Aorta (tissue), 5 donors: ENCODE measurements at regions not wholly inside any gene's neighbourhood (a gene's known extent, or its start where the extent isn't known, plus 50 kb on each side); places are given as distances from the start of the nearest gene placed in this dataset.

Source experiments
- ATAC-seq: fragments of 200-7000 bp; cut with Tn5 transposase; one replicate; pipeline ENCODE4 v1.9.1; 2022; ENCODE audit warnings: moderate library complexity; ENCODE audit not compliant: low FRiP score
- DNase-seq, 2 donors: peaks; one replicate each; pipeline ENCODE4 v3.0.0-alpha.2; 2020
- H3K27ac ChIP-seq, 2 donors: one replicate each; pipeline ENCODE4 v1.5.1; 2013; ENCODE audit warnings: low read length in 2 of 2, mild to moderate bottlenecking in 2 of 2, moderate library complexity in 2 of 2, control low read depth in 1 of 2, inconsistent platforms in 1 of 2, low read depth in 1 of 2
- H3K27me3 ChIP-seq, 2 donors: one replicate each; pipeline ENCODE4 v1.6.1; 2013; ENCODE audit warnings: control low read depth in 1 of 2, low read length in 1 of 2, mild to moderate bottlenecking in 1 of 2, moderate library complexity in 1 of 2; ENCODE audit not compliant: insufficient read depth in 2 of 2, control insufficient read depth in 1 of 2
- H3K36me3 ChIP-seq, 2 donors: one replicate each; pipeline ENCODE4 v1.6.1; 2013; ENCODE audit warnings: control low read depth in 1 of 2, low read length in 1 of 2, mild to moderate bottlenecking in 1 of 2; ENCODE audit not compliant: insufficient read depth in 2 of 2, control insufficient read depth in 1 of 2
- H3K4me1 ChIP-seq, 2 donors: one replicate each; pipeline ENCODE4 v1.6.1; 2013; ENCODE audit warnings: low read length in 2 of 2, control low read depth in 1 of 2, mild to moderate bottlenecking in 1 of 2, moderate library complexity in 1 of 2; ENCODE audit not compliant: insufficient read depth in 2 of 2, control insufficient read depth in 1 of 2
- H3K4me3 ChIP-seq, 2 donors: one replicate each; pipeline ENCODE4 v1.5.1; 2013; ENCODE audit warnings: low read length in 2 of 2, control low read depth in 1 of 2, mild to moderate bottlenecking in 1 of 2
- H3K9me3 ChIP-seq: one replicate; pipeline ENCODE4 v1.6.1; 2013; ENCODE audit warnings: mild to moderate bottlenecking, low read length; ENCODE audit not compliant: control insufficient read depth
- WGBS, 2 donors: extraction: QIAGEN DNeasy Blood & Tissue Kit; methylation state at CpG; one replicate each; pipeline ENCODE4 v1.1.7; 2013; 5-methylcytosine and 5-hydroxymethylcytosine counted together
- intact Hi-C, 2 donors: fragments of 100-400 bp; cut with DNase I; formaldehyde crosslinking; loops; one replicate each; pipeline versions ENCODE4 v1.14.2 to v1.15.0; 2022
- donor health status: healthy with polysubstance abuse.
- donor health status: Bipolar disorder and iron deficiency.
- donor health status: DM: no; HTN: no; CAD: no.
- donor health status: DM: no; HTN: no; CAD: no.
- donor health status: DM: yes; HTN: yes; CAD: no.

GRCh38 chr11:32008880-32009551, 81.9 kb upstream of the RCN1 start:
- DNase-seq: no peak
- peaks cover 0 to 5% of the 10 kb centered on the region in 2 donors for H3K27me3 ChIP-seq
- H3K4me3 ChIP-seq: no peak overlapping the region
- no peaks in the 10 kb centered on the region for H3K36me3 ChIP-seq
- H3K9me3 ChIP-seq: no peaks in the 10 kb centered on the region
- intact Hi-C loops: loop anchor here in 1 of 2 donors (10.0 kb wide), 1 partner anchor 614 kb away; no protein-coding TSS in a partner anchor
- 55 to 57% methylated on average over 8 of the region's 8 CpGs for WGBS, 2 donors
- no peak for ATAC-seq
- H3K4me1 ChIP-seq: no peaks in the 10 kb centered on the region
- no peak overlapping the region for H3K27ac ChIP-seq

- ATAC-seq: no peak
- H3K4me1 ChIP-seq: no peaks in the 10 kb centered on the region
- H3K27ac ChIP-seq: no peak overlapping the region
- H3K27me3 ChIP-seq: no peaks in the 10 kb centered on the region
- H3K36me3 ChIP-seq: no peaks in the 10 kb centered on the region
- intact Hi-C loops: loop anchor here in 1 of 2 donors (10.0 kb wide), 1 partner anchor 612 kb away; no protein-coding TSS in a partner anchor
- H3K4me3 ChIP-seq: no peak overlapping the region
- H3K9me3 ChIP-seq: no peaks in the 10 kb centered on the region
- 9 to 10% methylated on average over 5 of the region's 5 CpGs for WGBS, 2 donors
- no peak for DNase-seq
Measured at GRCh38 chr11:32006799-32007388, 84.0 kb upstream of the RCN1 start.

- no peak overlapping the region for H3K27ac ChIP-seq
- ATAC-seq: no peak
- H3K36me3 ChIP-seq: no peaks in the 10 kb centered on the region
- no peaks in the 10 kb centered on the region for H3K9me3 ChIP-seq
- no peaks in the 10 kb centered on the region for H3K27me3 ChIP-seq
- no peaks in the 10 kb centered on the region for H3K4me1 ChIP-seq
- DNase-seq: no peak
- intact Hi-C loops: loop anchor here in 1 of 2 donors (10.0 kb wide), 1 partner anchor 611 kb away; no protein-coding TSS in a partner anchor
- no peak overlapping the region for H3K4me3 ChIP-seq
- 82 to 86% methylated on average over 13 of the region's 13 CpGs for whole genome bisulfite sequencing, 2 donors
Measured at GRCh38 chr11:32005786-32006416, 85.0 kb upstream of the RCN1 start.

- Histone ChIP-seq H3K27ac (no peak overlapping the region), H3K36me3 (no peaks in the 10 kb centered on the region), H3K9me3 (no peaks in the 10 kb centered on the region), H3K4me3 (no peak overlapping the region), H3K27me3 (no peaks in the 10 kb centered on the region), H3K4me1 (no peaks in the 10 kb centered on the region)
- 19 to 31% methylated on average over 9 of the region's 9 CpGs for WGBS, 2 donors
- intact Hi-C loops: loop anchor here in 1 of 2 donors (10.0 kb wide), 1 partner anchor 609 kb away; no protein-coding TSS in a partner anchor
- ATAC-seq: no peak
- no peak for DNase-seq
Measured at GRCh38 chr11:32003335-32003734, 87.5 kb upstream of the RCN1 start.

- H3K27ac ChIP-seq: no peak overlapping the region
- ATAC-seq (no peak), DNase-seq (no peak)
- no peak overlapping the region for H3K4me3 ChIP-seq
- H3K9me3 ChIP-seq: no peaks in the 10 kb centered on the region
- H3K4me1 ChIP-seq: no peaks in the 10 kb centered on the region
- WGBS, 2 donors: 46 to 59% methylated on average over 2 of the region's 2 CpGs
- intact Hi-C loops: loop anchor here in 1 of 2 donors (10.0 kb wide), 1 partner anchor 608 kb away; no protein-coding TSS in a partner anchor
- no peaks in the 10 kb centered on the region for H3K27me3 ChIP-seq
- H3K36me3 ChIP-seq: no peaks in the 10 kb centered on the region
Measured at GRCh38 chr11:32002311-32002710, 88.6 kb upstream of the RCN1 start.

GRCh38 chr11:31997955-31998354, 92.9 kb upstream of the RCN1 start:
- H3K4me3 ChIP-seq: no peak overlapping the region
- no peaks in the 10 kb centered on the region for H3K36me3 ChIP-seq
- H3K27ac ChIP-seq: no peak overlapping the region
- no peaks in the 10 kb centered on the region for H3K27me3 ChIP-seq
- H3K9me3 ChIP-seq: no peaks in the 10 kb centered on the region
- intact Hi-C loops: no loop called here
- DNase-seq: no peak
- no peak for ATAC-seq
- 57 to 68% methylated on average over 2 of the region's 2 CpGs for WGBS, 2 donors
- H3K4me1 ChIP-seq: no peaks in the 10 kb centered on the region

GRCh38 chr11:31996159-31996881, 94.6 kb upstream of the RCN1 start:
- H3K9me3 ChIP-seq: no peaks in the 10 kb centered on the region
- no peak overlapping the region for H3K27ac ChIP-seq
- no peak for ATAC-seq
- no peaks in the 10 kb centered on the region for H3K27me3 ChIP-seq
- no peaks in the 10 kb centered on the region for H3K4me1 ChIP-seq
- no peak for DNase-seq
- no peaks in the 10 kb centered on the region for H3K36me3 ChIP-seq
- WGBS, 2 donors: 80% methylated on average over 7 of the region's 7 CpGs
- H3K4me3 ChIP-seq: no peak overlapping the region
- intact Hi-C loops: no loop called here

- DNase-seq (no peak), ATAC-seq (no peak)
- Histone ChIP-seq H3K27me3 (no peaks in the 10 kb centered on the region), H3K4me1 (no peaks in the 10 kb centered on the region), H3K4me3 (no peak overlapping the region), H3K9me3 (no peaks in the 10 kb centered on the region), H3K36me3 (no peaks in the 10 kb centered on the region), H3K27ac (no peak overlapping the region)
- WGBS, 2 donors: 16 to 20% methylated on average over 2 of the region's 2 CpGs
- intact Hi-C loops: no loop called here
Measured at GRCh38 chr11:31995525-31996094, 95.3 kb upstream of the RCN1 start.
